ENCODE measurements at regions not wholly inside any gene's neighbourhood (a gene's known extent, or its start where the extent isn't known, plus 50 kb on each side); places are given as distances from the start of the nearest gene placed in this dataset.

GRCh38 chr6:80939480-80939879 is 813.0 kb downstream of the TENT5A start:
- TF ChIP-seq BCL11A (IDR thresholded peaks at IDR 0.05; ENCODE audit: low read depth in 2 of 2, low read length in 2 of 2) (no peak), RNF2 (IDR thresholded peaks at IDR 0.05; ENCODE audit: borderline replicate concordance, low read depth, low read length, missing control alignments, poor library complexity, severe bottlenecking) (no peak), CTCF (IDR thresholded peaks at IDR 0.05; ENCODE audit: control extremely low read depth in 1 of 3, insufficient read depth in 1 of 3, low read depth in 1 of 3, low read length in 3 of 3) (no peak), BACH1 (IDR thresholded peaks at IDR 0.05; ENCODE audit: low read length) (no peak), GTF2F1 (IDR thresholded peaks at IDR 0.05; ENCODE audit: borderline replicate concordance, low read depth, low read length) (no peak), POLR2A (IDR thresholded peaks at IDR 0.05; ENCODE audit: control extremely low read depth in 1 of 2, low read depth in 2 of 2, low read length in 2 of 2) (no peak), CBX8 (IDR thresholded peaks at IDR 0.05; ENCODE audit: borderline replicate concordance, low read depth, low read length) (no peak), TEAD4 (IDR thresholded peaks at IDR 0.05; ENCODE audit: low read depth, low read length) (no peak), EZH2 (IDR thresholded peaks at IDR 0.05; ENCODE audit: low read depth, low read length, severe bottlenecking) (no peak), JUN (IDR thresholded peaks at IDR 0.05; ENCODE audit: low read depth, low read length) (no peak), GABPA (IDR thresholded peaks at IDR 0.05; ENCODE audit: borderline replicate concordance, insufficient read depth, low read length) (no peak), USF2 (IDR thresholded peaks at IDR 0.05; ENCODE audit: low read length) (no peak), CHD1 (IDR thresholded peaks at IDR 0.05; ENCODE audit: low read depth, low read length) (no peak)
- TF ChIP-seq, protein P1, sequence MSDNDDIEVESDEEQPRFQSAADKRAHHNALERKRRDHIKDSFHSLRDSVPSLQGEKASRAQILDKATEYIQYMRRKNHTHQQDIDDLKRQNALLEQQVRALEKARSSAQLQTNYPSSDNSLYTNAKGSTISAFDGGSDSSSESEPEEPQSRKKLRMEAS (IDR thresholded peaks at IDR 0.05) = no peak

Data from H1 (cell line).